ENCODE measurements at regions not wholly inside any gene's neighbourhood (a gene's known extent, or its start where the extent isn't known, plus 50 kb on each side); places are given as distances from the start of the nearest gene placed in this dataset.

- TF ChIP-seq CTCF (IDR thresholded peaks at IDR 0.05; ENCODE audit: insufficient read depth, low read length, poor library complexity, severe bottlenecking) (no peak), EZH2phosphoT487 (conservative IDR thresholded peaks at IDR 0.05; ENCODE audit: low read length) (no peak)
Measured at GRCh38 chr1:176315519-176316220, 108.6 kb upstream of the COP1 start.

All from SU-DHL-6 (cell line).